ENCODE measurements at regions not wholly inside any gene's neighbourhood (a gene's known extent, or its start where the extent isn't known, plus 50 kb on each side); places are given as distances from the start of the nearest gene placed in this dataset.

GRCh38 chr3:40994611-40995010 is 204.7 kb upstream of the CTNNB1 start:
- peaks cover 5% of the 10 kb centered on the region for H3K4me1 ChIP-seq (ENCODE audit: insufficient read depth, low read length)
- H3K4me3 ChIP-seq (ENCODE audit: insufficient read depth, low read depth, low read length): no peak overlapping the region
- H3K9me3 ChIP-seq (ENCODE audit: insufficient read depth, low read depth, low read length): no peaks in the 10 kb centered on the region
- no peak overlapping the region for H3K4me2 ChIP-seq (ENCODE audit: low read length)
- no peak overlapping the region for H3K27ac ChIP-seq (ENCODE audit: low read depth, low read length)
- Mint-ChIP-seq H3K36me3 (ENCODE audit: low read depth, unreplicated experiment) (no peaks in the 10 kb centered on the region), H3K27ac (ENCODE audit: unreplicated experiment) (no peak overlapping the region), H3K27me3 (ENCODE audit: low read depth, unreplicated experiment) (peaks cover 5% of the 10 kb centered on the region), H3K4me1 (ENCODE audit: low read depth, unreplicated experiment) (peaks cover 31% of the 10 kb centered on the region), H3K4me3 (ENCODE audit: unreplicated experiment) (no peak overlapping the region), H3K9me3 (ENCODE audit: unreplicated experiment) (peaks cover 10% of the 10 kb centered on the region)
- no peak for TF ChIP-seq CTCF (IDR thresholded peaks at IDR 0.05; ENCODE audit: insufficient read depth, low read depth, low read length)
- TF ChIP-seq EZH2 (IDR thresholded peaks at IDR 0.05; ENCODE audit: insufficient read depth, low read length): no peak
- H3K36me3 ChIP-seq (ENCODE audit: insufficient read depth, low read length): no peaks in the 10 kb centered on the region
- H2AFZ ChIP-seq (ENCODE audit: low read depth, low read length): no peak overlapping the region
- H3K27me3 ChIP-seq (ENCODE audit: insufficient read depth, low read length): no peaks in the 10 kb centered on the region
- H3K9ac ChIP-seq (ENCODE audit: low read length): no peak overlapping the region
- FAIRE-seq (no peak), DNase-seq (ENCODE audit: low read depth) (no peak)
- no peaks in the 10 kb centered on the region for H4K20me1 ChIP-seq (ENCODE audit: insufficient read depth, low read length)
- H3K79me2 ChIP-seq (ENCODE audit: insufficient read depth, low read length): no peaks in the 10 kb centered on the region

GRCh38 chr3:40995271-40995670 is 204.0 kb upstream of the CTNNB1 start:
- H3K4me1 Mint-ChIP-seq (ENCODE audit: low read depth, unreplicated experiment): peaks cover 26% of the 10 kb centered on the region
- DNase-seq (ENCODE audit: low read depth) (no peak), FAIRE-seq (no peak)
- H3K9me3 Mint-ChIP-seq (ENCODE audit: unreplicated experiment): peaks cover 11% of the 10 kb centered on the region
- H3K4me3 Mint-ChIP-seq (ENCODE audit: unreplicated experiment): no peak overlapping the region
- Histone ChIP-seq H3K27ac (ENCODE audit: low read depth, low read length) (no peak overlapping the region), H3K79me2 (ENCODE audit: insufficient read depth, low read length) (no peaks in the 10 kb centered on the region), H3K9me3 (ENCODE audit: insufficient read depth, low read depth, low read length) (no peaks in the 10 kb centered on the region), H3K36me3 (ENCODE audit: insufficient read depth, low read length) (no peaks in the 10 kb centered on the region), H3K4me3 (ENCODE audit: insufficient read depth, low read depth, low read length) (no peak overlapping the region), H2AFZ (ENCODE audit: low read depth, low read length) (no peak overlapping the region), H3K9ac (ENCODE audit: low read length) (no peak overlapping the region), H3K4me2 (ENCODE audit: low read length) (no peak overlapping the region), H3K4me1 (ENCODE audit: insufficient read depth, low read length) (peaks cover 5% of the 10 kb centered on the region), H3K27me3 (ENCODE audit: insufficient read depth, low read length) (no peaks in the 10 kb centered on the region), H4K20me1 (ENCODE audit: insufficient read depth, low read length) (no peaks in the 10 kb centered on the region)
- H3K27me3 Mint-ChIP-seq (ENCODE audit: low read depth, unreplicated experiment): peaks cover 10% of the 10 kb centered on the region
- no peak overlapping the region for H3K27ac Mint-ChIP-seq (ENCODE audit: unreplicated experiment)
- TF ChIP-seq EZH2 (IDR thresholded peaks at IDR 0.05; ENCODE audit: insufficient read depth, low read length) (no peak), CTCF (IDR thresholded peaks at IDR 0.05; ENCODE audit: insufficient read depth, low read depth, low read length) (no peak)
- H3K36me3 Mint-ChIP-seq (ENCODE audit: low read depth, unreplicated experiment): no peaks in the 10 kb centered on the region

GRCh38 chr3:40996382-40996781 is 202.9 kb upstream of the CTNNB1 start:
- Histone ChIP-seq H3K4me3 (ENCODE audit: insufficient read depth, low read depth, low read length) (no peak overlapping the region), H4K20me1 (ENCODE audit: insufficient read depth, low read length) (no peaks in the 10 kb centered on the region), H2AFZ (ENCODE audit: low read depth, low read length) (no peak overlapping the region), H3K9ac (ENCODE audit: low read length) (no peak overlapping the region), H3K4me1 (ENCODE audit: insufficient read depth, low read length) (peaks cover 5% of the 10 kb centered on the region), H3K36me3 (ENCODE audit: insufficient read depth, low read length) (no peaks in the 10 kb centered on the region), H3K27me3 (ENCODE audit: insufficient read depth, low read length) (no peaks in the 10 kb centered on the region), H3K9me3 (ENCODE audit: insufficient read depth, low read depth, low read length) (no peaks in the 10 kb centered on the region), H3K79me2 (ENCODE audit: insufficient read depth, low read length) (no peaks in the 10 kb centered on the region), H3K4me2 (ENCODE audit: low read length) (no peak overlapping the region), H3K27ac (ENCODE audit: low read depth, low read length) (no peak overlapping the region)
- H3K27me3 Mint-ChIP-seq (ENCODE audit: low read depth, unreplicated experiment): peaks cover 13% of the 10 kb centered on the region
- TF ChIP-seq EZH2 (IDR thresholded peaks at IDR 0.05; ENCODE audit: insufficient read depth, low read length) (no peak), CTCF (IDR thresholded peaks at IDR 0.05; ENCODE audit: insufficient read depth, low read depth, low read length) (no peak)
- H3K27ac Mint-ChIP-seq (ENCODE audit: unreplicated experiment): peak overlapping the region; percentile 80
- no peak overlapping the region for H3K4me3 Mint-ChIP-seq (ENCODE audit: unreplicated experiment)
- peaks cover 11% of the 10 kb centered on the region for H3K9me3 Mint-ChIP-seq (ENCODE audit: unreplicated experiment)
- FAIRE-seq (no peak), DNase-seq (ENCODE audit: low read depth) (no peak)
- peaks cover 26% of the 10 kb centered on the region for H3K4me1 Mint-ChIP-seq (ENCODE audit: low read depth, unreplicated experiment)
- no peaks in the 10 kb centered on the region for H3K36me3 Mint-ChIP-seq (ENCODE audit: low read depth, unreplicated experiment)
